Hepatocyte (in vitro differentiated cells): ENCODE measurements at regions not wholly inside any gene's neighbourhood (a gene's known extent, or its start where the extent isn't known, plus 50 kb on each side); places are given as distances from the start of the nearest gene placed in this dataset.
"Not testable (repeated sequence)": the region's sequence is repeated elsewhere in the genome, so short reads cannot be mapped to it uniquely, and the experiment has no call there.

ENCODE experiments used
- DNase-seq: peaks from one replicate; pipeline ENCODE4 v3.0.0-alpha.2; 2016; ENCODE audit warnings: low spot score
- H2AFZ ChIP-seq: fragments of 200-600 bp; sonication (generic); 2 replicates; pipeline ENCODE4 v1.6.0; 2016; ENCODE audit warnings: antibody characterized with exemption, mild to moderate bottlenecking
- H3K27ac ChIP-seq: fragments of 200-600 bp; sonication (generic); 2 replicates; pipeline ENCODE4 v1.5.1; 2016; ENCODE audit warnings: mild to moderate bottlenecking
- H3K27me3 ChIP-seq: fragments of 200-600 bp; sonication (generic); 2 replicates; pipeline ENCODE4 v1.6.1; 2016
- H3K36me3 ChIP-seq: fragments of 200-600 bp; sonication (generic); replicated peaks from 2 replicates; pipeline ENCODE4 v1.5.1; 2016; ENCODE audit warnings: low read depth; ENCODE audit not compliant: insufficient read depth
- H3K4me1 ChIP-seq: fragments of 200-600 bp; sonication (generic); 2 replicates; pipeline ENCODE4 v1.5.1; 2016; ENCODE audit warnings: mild to moderate bottlenecking, moderate library complexity; ENCODE audit not compliant: insufficient read depth
- H3K4me2 ChIP-seq: fragments of 200-600 bp; sonication (generic); 2 replicates; pipeline ENCODE4 v1.6.0; 2016
- H3K4me3 ChIP-seq: fragments of 200-600 bp; sonication (generic); 2 replicates; pipeline ENCODE4 v1.5.1; 2016; ENCODE audit warnings: mild to moderate bottlenecking
- H3K79me2 ChIP-seq: fragments of 200-600 bp; sonication (generic); 2 replicates; pipeline ENCODE4 v1.6.0; 2017; ENCODE audit warnings: mild to moderate bottlenecking
- H3K9me2 ChIP-seq: fragments of 200-600 bp; sonication (generic); replicated peaks from 2 replicates; pipeline ENCODE4 v1.6.0; 2017; ENCODE audit warnings: mild to moderate bottlenecking; ENCODE audit not compliant: insufficient read depth
- H3K9me3 ChIP-seq: fragments of 200-600 bp; sonication (generic); 2 replicates; pipeline ENCODE4 v1.5.1; 2016; ENCODE audit warnings: low read depth, mild to moderate bottlenecking
- H4K20me1 ChIP-seq: fragments of 200-600 bp; sonication (generic); 2 replicates; pipeline ENCODE4 v1.6.0; 2016; ENCODE audit warnings: mild to moderate bottlenecking; ENCODE audit not compliant: insufficient read depth, poor library complexity, severe bottlenecking
- WGBS: methylation state at CpG from one replicate; pipeline ENCODE4 v1.1.6; 2016; ENCODE audit warnings: low lambda C conversion rate; ENCODE audit errors: missing lambda C conversion rate; 5-methylcytosine and 5-hydroxymethylcytosine counted together
- small RNA-seq: library from RNA; depleted of rRNA; stranded (forward); fragments of <200 nt; gene quantifications from one replicate; pipeline ENCODE3, GENCODE V24; 2014

- whole genome bisulfite sequencing, result 85% methylated on average over 5 of the region's 5 CpGs
Measured at GRCh38 chr20:29891555-29891954, 1365.9 kb upstream of the DEFB115 start.

More at GRCh38 chr20:29891555-29891954, 1365.9 kb upstream of the DEFB115 start:
- H3K4me2 ChIP-seq, H3K4me1 ChIP-seq, H3K9me2 ChIP-seq, H3K79me2 ChIP-seq, DNase-seq, H3K27ac ChIP-seq, H2AFZ ChIP-seq, H3K9me3 ChIP-seq, H4K20me1 ChIP-seq, H3K27me3 ChIP-seq, H3K4me3 ChIP-seq, H3K36me3 ChIP-seq: not testable (repeated sequence)

Small RNA genes lying in the stretch of these regions (small RNA-seq; reads per million reads assigned to genes)
- gene RF00002, result 0.16 reads per million
